ENCODE measurements at regions not wholly inside any gene's neighbourhood (a gene's known extent, or its start where the extent isn't known, plus 50 kb on each side); places are given as distances from the start of the nearest gene placed in this dataset.

DNA sequence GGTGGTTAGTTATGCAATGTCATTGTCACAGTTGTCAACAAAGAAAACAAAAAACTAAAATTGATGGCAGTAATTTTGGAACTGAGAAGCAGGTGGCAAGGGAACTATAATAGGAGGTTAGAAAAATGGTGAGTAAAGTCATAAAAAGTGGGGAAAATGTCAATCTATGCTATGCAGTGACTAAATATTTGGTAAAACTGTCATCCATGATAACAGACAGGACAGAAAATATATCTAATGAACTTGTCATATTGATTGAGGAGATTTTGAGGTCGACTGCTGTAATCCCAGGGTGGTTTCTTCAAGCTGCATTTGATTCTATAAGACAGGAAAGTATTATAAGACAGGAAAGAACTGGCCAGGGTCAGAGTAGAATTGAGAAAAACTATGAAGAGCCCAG, 998.4 kb downstream of the IGSF11 start:
- TF ChIP-seq, protein P1, sequence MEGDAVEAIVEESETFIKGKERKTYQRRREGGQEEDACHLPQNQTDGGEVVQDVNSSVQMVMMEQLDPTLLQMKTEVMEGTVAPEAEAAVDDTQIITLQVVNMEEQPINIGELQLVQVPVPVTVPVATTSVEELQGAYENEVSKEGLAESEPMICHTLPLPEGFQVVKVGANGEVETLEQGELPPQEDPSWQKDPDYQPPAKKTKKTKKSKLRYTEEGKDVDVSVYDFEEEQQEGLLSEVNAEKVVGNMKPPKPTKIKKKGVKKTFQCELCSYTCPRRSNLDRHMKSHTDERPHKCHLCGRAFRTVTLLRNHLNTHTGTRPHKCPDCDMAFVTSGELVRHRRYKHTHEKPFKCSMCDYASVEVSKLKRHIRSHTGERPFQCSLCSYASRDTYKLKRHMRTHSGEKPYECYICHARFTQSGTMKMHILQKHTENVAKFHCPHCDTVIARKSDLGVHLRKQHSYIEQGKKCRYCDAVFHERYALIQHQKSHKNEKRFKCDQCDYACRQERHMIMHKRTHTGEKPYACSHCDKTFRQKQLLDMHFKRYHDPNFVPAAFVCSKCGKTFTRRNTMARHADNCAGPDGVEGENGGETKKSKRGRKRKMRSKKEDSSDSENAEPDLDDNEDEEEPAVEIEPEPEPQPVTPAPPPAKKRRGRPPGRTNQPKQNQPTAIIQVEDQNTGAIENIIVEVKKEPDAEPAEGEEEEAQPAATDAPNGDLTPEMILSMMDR (IDR thresholded peaks at IDR 0.05), result no peak
- TF ChIP-seq POLR2AphosphoS5 (IDR thresholded peaks at IDR 0.05) (no peak), POLR2A (IDR thresholded peaks at IDR 0.05) (no peak)

All from transverse colon (tissue), 4 donors.